ENCODE measurements at regions not wholly inside any gene's neighbourhood (a gene's known extent, or its start where the extent isn't known, plus 50 kb on each side); places are given as distances from the start of the nearest gene placed in this dataset.

DNA sequence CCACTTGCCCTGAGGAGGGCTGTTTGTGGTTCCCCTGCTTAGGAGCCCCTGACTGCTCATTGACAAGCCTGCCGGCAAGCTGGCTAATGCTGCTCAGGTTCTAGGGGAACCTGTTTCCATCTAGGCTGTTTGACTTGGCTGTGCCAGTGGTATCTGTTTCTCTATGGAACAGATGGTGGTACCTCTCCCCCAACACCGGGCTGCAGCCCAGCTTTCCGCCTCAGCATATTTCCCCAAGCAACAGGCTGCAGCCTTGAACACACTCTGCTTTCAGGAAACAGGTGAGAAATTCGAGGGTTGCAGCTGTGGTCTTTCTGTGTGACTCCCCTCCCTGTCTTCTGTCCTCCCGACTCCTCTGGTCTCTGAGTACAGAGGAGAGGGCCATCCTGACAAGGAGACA is 132.3 kb downstream of the TMEM132E start:
- no peak for DNase-seq (ENCODE audit: low read depth)

DNA sequence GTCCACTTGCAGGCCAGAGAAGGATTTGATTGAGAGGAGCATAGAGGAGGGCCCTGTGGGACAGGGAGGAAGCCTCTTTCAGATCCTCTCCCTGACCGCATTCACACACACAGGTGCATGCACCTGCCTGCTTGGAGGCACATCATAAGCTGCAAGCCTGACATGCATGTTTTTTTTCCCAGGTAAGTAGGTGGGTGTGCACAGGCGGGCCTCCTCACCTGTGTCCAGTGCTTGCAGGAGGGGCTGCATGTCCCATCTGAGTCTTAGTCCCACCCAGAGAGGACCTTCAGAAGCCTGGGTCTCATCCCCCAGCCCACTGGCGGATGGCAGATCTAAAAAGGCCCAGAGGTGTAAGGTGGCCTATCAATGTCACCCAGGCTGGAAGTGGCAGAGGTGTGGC is 130.8 kb downstream of the TMEM132E start:
- DNase-seq (ENCODE audit: low read depth): no peak

DNA sequence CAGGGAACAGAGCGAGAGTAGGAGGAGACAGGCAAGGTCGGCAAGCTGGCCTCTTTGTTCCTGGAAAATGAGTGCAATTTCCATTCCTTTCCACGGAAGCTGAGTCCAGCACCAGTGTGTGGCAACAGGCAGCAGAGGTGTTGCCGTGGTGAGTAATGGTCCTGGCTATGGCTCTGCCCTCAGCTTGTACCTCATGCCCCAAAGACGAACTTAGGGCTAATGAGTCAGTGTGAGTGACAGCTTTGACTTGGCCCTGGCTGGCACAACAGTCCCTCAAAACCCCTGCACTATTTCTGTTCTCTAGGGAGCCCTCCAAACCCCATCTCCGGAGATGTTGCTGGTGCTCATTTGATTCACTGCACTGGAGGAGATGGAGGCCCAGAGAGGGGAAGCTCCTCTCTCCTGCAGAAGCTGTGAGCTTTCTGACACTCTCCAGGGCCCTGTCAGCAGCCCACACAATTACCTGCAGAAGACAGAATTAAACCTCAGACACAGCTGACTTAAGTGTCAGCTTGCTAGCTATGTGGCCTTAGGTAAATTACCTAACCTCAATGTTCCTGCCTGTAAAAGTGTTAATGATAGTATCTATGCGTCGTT is 129.9 kb downstream of the TMEM132E start:
- DNase-seq (ENCODE audit: low read depth): no peak

DNA sequence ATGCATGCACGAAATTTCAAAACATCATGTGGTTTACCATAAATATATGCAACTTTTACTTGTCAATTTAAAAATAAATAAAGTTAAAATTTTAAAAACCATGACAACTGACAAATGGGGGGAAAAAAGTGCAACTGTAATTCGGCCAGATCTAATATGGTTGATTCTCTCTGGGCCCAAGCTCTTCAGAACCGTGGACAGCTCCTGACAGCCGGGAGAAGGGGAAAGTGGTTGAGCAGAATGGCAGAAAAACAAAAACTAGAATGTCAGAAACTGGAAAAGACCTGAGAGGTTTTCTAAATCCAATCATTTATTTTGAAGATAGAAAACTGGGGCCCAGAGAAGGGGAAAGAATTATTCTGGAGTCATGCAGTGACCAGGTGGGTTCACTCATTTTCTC is 126.6 kb downstream of the TMEM132E start:
- DNase-seq (ENCODE audit: low read depth): no peak

DNA sequence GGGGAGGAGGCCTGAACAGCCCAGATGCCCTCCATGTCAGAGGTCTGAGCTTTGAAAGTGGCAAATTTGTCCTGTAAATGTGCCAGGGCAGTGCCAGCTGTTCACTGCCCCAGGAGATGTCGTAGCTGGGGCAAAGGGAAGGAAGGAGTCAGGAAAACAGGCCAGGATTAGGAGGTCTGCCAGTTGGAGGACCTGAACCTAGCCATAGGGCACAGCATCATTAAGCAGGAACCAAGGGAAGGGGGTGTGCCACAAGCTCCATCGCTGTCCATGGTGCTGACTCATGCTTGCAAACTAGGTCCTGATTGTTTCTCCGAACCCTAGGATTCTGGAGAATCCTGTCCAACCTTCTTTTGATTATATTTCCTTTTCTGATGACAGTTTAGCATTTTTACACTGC is 124.2 kb downstream of the TMEM132E start:
- DNase-seq (ENCODE audit: low read depth): no peak

DNA sequence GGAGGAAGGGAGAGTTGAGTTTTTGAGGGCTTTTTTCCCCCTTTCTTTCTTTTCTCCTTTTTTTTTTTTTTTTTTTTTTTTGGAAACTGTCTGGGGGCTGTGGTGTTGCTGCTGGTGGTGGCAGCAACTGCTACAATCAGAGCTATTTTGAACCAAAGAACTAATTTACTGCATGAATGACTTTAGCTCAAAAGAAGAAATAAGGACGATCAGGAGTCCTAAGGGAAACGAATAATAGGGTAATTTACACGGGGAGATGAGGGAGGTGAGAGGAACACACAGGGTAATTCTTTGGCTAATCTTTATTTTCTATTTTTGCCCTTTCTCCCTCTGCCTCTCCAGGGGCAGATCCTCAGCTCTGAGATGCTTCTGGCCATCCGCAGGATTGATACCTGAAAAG is 119.8 kb downstream of the TMEM132E start:
- DNase-seq (ENCODE audit: low read depth): no peak

DNA sequence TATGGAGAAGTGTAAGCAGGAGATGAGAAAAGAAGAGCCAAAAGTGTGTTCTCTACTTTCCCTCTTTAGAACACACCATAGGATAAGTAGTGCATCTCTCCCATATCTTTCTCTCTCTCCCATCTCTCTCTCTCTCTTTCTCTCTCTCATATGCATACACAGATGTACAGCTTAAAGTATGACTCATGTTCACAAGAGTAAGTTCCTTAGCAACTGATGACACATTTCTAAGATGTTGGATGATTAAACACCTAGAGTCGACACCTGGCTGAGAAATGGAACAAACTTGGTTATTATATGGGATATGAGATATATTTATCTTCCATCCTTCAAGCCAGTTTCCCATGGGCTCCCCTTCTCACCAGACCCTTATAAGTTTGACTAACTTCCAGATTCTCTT is 113.5 kb downstream of the TMEM132E start:
- DNase-seq (ENCODE audit: low read depth): no peak
